ENCODE measurements at regions not wholly inside any gene's neighbourhood (a gene's known extent, or its start where the extent isn't known, plus 50 kb on each side); places are given as distances from the start of the nearest gene placed in this dataset.

DNA sequence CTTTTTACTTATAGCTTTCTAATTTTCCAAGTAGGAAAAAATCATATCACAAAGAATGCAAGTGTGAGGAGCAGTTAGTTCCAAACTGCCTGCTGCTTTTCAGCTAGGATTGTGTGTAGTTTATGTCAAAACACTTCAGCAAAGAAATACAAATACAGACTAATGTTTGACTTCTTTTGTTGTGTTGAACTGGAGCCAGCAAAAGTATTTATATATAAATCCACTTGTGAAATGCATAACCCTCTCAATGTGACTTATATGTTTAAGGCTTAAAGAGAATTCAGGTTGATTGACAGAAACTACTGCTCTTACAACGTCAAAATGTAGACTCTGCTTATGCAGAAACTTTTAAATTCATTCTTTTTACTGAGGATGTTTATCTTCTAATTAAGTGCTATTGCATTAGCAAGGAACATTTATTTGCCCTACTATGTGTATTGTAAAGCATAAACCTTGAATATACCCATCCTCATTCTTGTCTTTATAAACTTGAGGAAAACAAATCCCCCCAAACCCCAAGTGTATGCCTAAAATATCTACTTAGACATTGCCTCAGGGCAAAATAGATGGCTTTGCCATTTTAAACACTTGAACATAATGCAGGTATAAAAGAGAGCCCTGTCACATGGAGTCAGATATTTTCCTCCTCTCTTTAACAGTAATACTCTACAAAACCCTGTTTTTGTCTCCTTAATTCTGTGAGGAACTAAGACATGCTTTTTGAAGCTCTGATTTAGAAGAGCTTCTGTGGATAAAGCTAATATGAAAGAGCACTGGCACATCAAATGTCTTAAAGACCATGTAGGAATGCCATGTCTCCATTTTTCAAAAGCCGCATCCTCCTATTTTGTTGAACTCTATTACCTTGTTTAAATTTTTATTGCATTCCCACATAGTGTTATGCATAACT lies 302.8 kb upstream of the TBC1D5 start:
- no peaks in the 10 kb centered on the region for H3K27me3 ChIP-seq (ENCODE audit: insufficient read depth, low read length)
- no peak overlapping the region for H4K8ac ChIP-seq (ENCODE audit: low read depth, low read length)
- H3K4me2 ChIP-seq (ENCODE audit: low read length): no peak overlapping the region
- no peak overlapping the region for H3K4ac ChIP-seq (ENCODE audit: low read depth, low read length)
- H3K9ac ChIP-seq (ENCODE audit: low read length): no peak overlapping the region
- no peaks in the 10 kb centered on the region for H3K9me3 ChIP-seq (ENCODE audit: insufficient read depth, low read depth, low read length)
- H3K14ac ChIP-seq (ENCODE audit: low read length): no peak overlapping the region
- H4K91ac ChIP-seq (ENCODE audit: low read depth, low read length): no peak overlapping the region
- no peak overlapping the region for H3K27ac ChIP-seq (ENCODE audit: low read depth, low read length)
- no peak overlapping the region for H2BK5ac ChIP-seq (ENCODE audit: low read depth, low read length, poor library complexity)
- H2AK5ac ChIP-seq (ENCODE audit: low read length): no peak overlapping the region
- no peak overlapping the region for H2BK12ac ChIP-seq (ENCODE audit: low read length)
- no peak overlapping the region for H3K4me3 ChIP-seq (ENCODE audit: low read depth, low read length)
- no peaks in the 10 kb centered on the region for H3K79me2 ChIP-seq (ENCODE audit: control insufficient read depth, insufficient read depth, low read length, poor library complexity)
- H3K4me1 ChIP-seq (ENCODE audit: control insufficient read depth in 1 of 2, insufficient read depth in 2 of 2, low read length in 2 of 2): no peaks in the 10 kb centered on the region
- H3K36me3 ChIP-seq (ENCODE audit: control insufficient read depth in 1 of 2, insufficient read depth in 2 of 2, low read length in 2 of 2): no peaks in the 10 kb centered on the region
- WGBS (ENCODE audit: extremely low coverage, insufficient coverage, insufficient read length): no CpG with 5 or more reads among the region's 2 CpGs
- H2AFZ ChIP-seq (ENCODE audit: insufficient read depth, low read length, poor library complexity): no peak overlapping the region
- no peak for DNase-seq
- H2BK120ac ChIP-seq (ENCODE audit: insufficient read depth, low read length, poor library complexity): no peak overlapping the region
- no peaks in the 10 kb centered on the region for H3K79me1 ChIP-seq (ENCODE audit: low read length)
- no peak overlapping the region for H3K23ac ChIP-seq (ENCODE audit: low read length)
- no peak overlapping the region for H4K12ac ChIP-seq (ENCODE audit: low read depth, low read length)
- H3K18ac ChIP-seq (ENCODE audit: low read length): no peak overlapping the region

DNA sequence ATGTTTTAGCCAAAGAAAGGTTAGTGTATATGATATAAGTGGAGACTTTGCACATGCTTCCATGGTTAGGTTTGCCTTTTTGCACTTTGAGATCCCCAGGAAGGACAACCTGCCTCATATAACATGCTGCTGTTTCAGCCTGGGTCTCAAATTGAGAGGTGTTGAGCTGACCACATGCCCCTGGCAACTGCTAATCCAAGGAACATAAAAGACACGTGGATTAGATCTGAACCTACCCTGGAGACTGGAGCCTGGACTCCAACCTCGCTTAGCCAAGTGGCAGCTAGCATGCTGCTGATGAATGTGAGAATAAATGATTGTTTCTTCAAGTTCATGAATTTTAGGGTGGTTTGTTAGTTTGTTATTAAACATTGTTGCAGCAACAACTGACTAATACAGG lies 301.8 kb upstream of the TBC1D5 start:
- no peak overlapping the region for H2BK120ac ChIP-seq (ENCODE audit: insufficient read depth, low read length, poor library complexity)
- no peak overlapping the region for H3K4me2 ChIP-seq (ENCODE audit: low read length)
- no peak overlapping the region for H2BK5ac ChIP-seq (ENCODE audit: low read depth, low read length, poor library complexity)
- H3K14ac ChIP-seq (ENCODE audit: low read length): no peak overlapping the region
- H3K79me1 ChIP-seq (ENCODE audit: low read length): no peaks in the 10 kb centered on the region
- H2AK5ac ChIP-seq (ENCODE audit: low read length): no peak overlapping the region
- H2BK12ac ChIP-seq (ENCODE audit: low read length): no peak overlapping the region
- no peaks in the 10 kb centered on the region for H3K79me2 ChIP-seq (ENCODE audit: control insufficient read depth, insufficient read depth, low read length, poor library complexity)
- H4K91ac ChIP-seq (ENCODE audit: low read depth, low read length): no peak overlapping the region
- no peak overlapping the region for H3K4me3 ChIP-seq (ENCODE audit: low read depth, low read length)
- no peaks in the 10 kb centered on the region for H3K27me3 ChIP-seq (ENCODE audit: insufficient read depth, low read length)
- no peak overlapping the region for H3K9ac ChIP-seq (ENCODE audit: low read length)
- H3K36me3 ChIP-seq (ENCODE audit: control insufficient read depth in 1 of 2, insufficient read depth in 2 of 2, low read length in 2 of 2): no peaks in the 10 kb centered on the region
- H4K8ac ChIP-seq (ENCODE audit: low read depth, low read length): no peak overlapping the region
- H3K27ac ChIP-seq (ENCODE audit: low read depth, low read length): no peak overlapping the region
- no peaks in the 10 kb centered on the region for H3K4me1 ChIP-seq (ENCODE audit: control insufficient read depth in 1 of 2, insufficient read depth in 2 of 2, low read length in 2 of 2)
- WGBS (ENCODE audit: extremely low coverage, insufficient coverage, insufficient read length): no CpG with 5 or more reads among the region's 2 CpGs
- no peak for DNase-seq
- no peak overlapping the region for H3K4ac ChIP-seq (ENCODE audit: low read depth, low read length)
- H3K23ac ChIP-seq (ENCODE audit: low read length): no peak overlapping the region
- H3K9me3 ChIP-seq (ENCODE audit: insufficient read depth, low read depth, low read length): no peaks in the 10 kb centered on the region
- H3K18ac ChIP-seq (ENCODE audit: low read length): no peak overlapping the region
- no peak overlapping the region for H2AFZ ChIP-seq (ENCODE audit: insufficient read depth, low read length, poor library complexity)
- H4K12ac ChIP-seq (ENCODE audit: low read depth, low read length): no peak overlapping the region

DNA sequence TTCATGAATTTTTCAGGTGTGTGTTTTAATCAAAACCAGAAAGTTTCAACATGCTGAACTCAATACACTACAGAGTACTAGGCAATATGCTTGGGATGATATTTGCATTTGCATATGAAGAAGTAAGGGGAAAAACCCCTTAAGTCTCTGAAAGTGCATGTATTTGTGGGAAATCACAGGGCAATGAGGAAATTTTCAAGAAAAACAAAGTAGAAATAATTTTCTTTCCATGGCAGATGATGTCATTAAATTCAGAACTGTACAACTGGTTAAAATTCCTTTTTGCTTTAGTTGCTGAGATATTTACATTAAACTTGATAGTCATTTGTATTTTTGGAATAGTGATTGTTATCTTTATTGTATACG lies 294.0 kb upstream of the TBC1D5 start:
- H3K27me3 ChIP-seq (ENCODE audit: insufficient read depth, low read length): no peaks in the 10 kb centered on the region
- no peak overlapping the region for H2BK5ac ChIP-seq (ENCODE audit: low read depth, low read length, poor library complexity)
- no peaks in the 10 kb centered on the region for H3K4me1 ChIP-seq (ENCODE audit: control insufficient read depth in 1 of 2, insufficient read depth in 2 of 2, low read length in 2 of 2)
- DNase-seq: no peak
- no CpG with 5 or more reads among the region's 1 CpG for WGBS (ENCODE audit: extremely low coverage, insufficient coverage, insufficient read length)
- H2AK5ac ChIP-seq (ENCODE audit: low read length): no peak overlapping the region
- no peak overlapping the region for H3K4ac ChIP-seq (ENCODE audit: low read depth, low read length)
- H3K36me3 ChIP-seq (ENCODE audit: control insufficient read depth in 1 of 2, insufficient read depth in 2 of 2, low read length in 2 of 2): no peaks in the 10 kb centered on the region
- no peak overlapping the region for H3K9ac ChIP-seq (ENCODE audit: low read length)
- H3K27ac ChIP-seq (ENCODE audit: low read depth, low read length): no peak overlapping the region
- H3K4me2 ChIP-seq (ENCODE audit: low read length): no peak overlapping the region
- H2AFZ ChIP-seq (ENCODE audit: insufficient read depth, low read length, poor library complexity): no peak overlapping the region
- H2BK120ac ChIP-seq (ENCODE audit: insufficient read depth, low read length, poor library complexity): no peak overlapping the region
- H3K23ac ChIP-seq (ENCODE audit: low read length): no peak overlapping the region
- H4K91ac ChIP-seq (ENCODE audit: low read depth, low read length): no peak overlapping the region
- H2BK12ac ChIP-seq (ENCODE audit: low read length): no peak overlapping the region
- H4K8ac ChIP-seq (ENCODE audit: low read depth, low read length): no peak overlapping the region
- H3K4me3 ChIP-seq (ENCODE audit: low read depth, low read length): no peak overlapping the region
- no peak overlapping the region for H3K14ac ChIP-seq (ENCODE audit: low read length)
- no peaks in the 10 kb centered on the region for H3K79me1 ChIP-seq (ENCODE audit: low read length)
- no peaks in the 10 kb centered on the region for H3K9me3 ChIP-seq (ENCODE audit: insufficient read depth, low read depth, low read length)
- no peak overlapping the region for H4K12ac ChIP-seq (ENCODE audit: low read depth, low read length)
- H3K79me2 ChIP-seq (ENCODE audit: control insufficient read depth, insufficient read depth, low read length, poor library complexity): no peaks in the 10 kb centered on the region
- H3K18ac ChIP-seq (ENCODE audit: low read length): no peak overlapping the region

DNA sequence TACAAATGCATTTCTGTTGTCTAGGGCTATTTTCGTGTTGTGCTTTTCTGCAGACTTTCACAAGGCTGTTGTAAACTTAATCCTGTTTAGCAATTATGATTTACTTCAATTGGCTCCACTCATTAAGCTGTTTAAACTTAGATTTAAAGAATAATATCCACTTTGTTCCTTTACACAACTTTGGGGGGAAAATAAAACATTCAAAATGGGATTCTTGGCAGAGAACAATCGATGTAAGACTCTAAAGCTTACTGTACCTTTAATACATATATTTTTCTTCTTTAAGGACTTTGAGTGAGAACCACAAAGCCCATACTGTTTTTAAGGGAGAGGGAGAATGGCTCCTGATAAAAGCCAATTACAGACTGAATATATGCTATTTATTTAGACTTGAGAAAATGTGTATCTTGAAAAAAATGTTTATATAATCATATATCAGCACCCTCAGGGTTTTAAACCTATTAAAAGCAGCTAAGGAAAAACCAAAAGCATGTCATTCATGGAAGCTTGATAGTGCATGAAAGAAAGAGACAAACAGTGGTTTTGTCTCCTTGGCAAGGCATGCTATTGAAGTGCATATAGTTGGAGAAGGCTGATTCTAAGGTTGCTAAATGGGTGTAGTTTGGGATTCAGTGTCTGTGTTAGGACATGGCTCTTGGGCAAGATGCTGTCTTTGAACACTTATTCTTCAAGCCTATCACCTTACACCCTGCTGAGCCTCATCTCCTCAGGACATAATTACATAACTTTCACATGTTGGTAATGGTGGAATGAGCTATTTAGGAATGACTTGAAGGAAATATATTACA lies 293.4 kb upstream of the TBC1D5 start:
- H3K4me1 ChIP-seq (ENCODE audit: control insufficient read depth in 1 of 2, insufficient read depth in 2 of 2, low read length in 2 of 2): no peaks in the 10 kb centered on the region
- H2BK120ac ChIP-seq (ENCODE audit: insufficient read depth, low read length, poor library complexity): no peak overlapping the region
- no peak overlapping the region for H4K91ac ChIP-seq (ENCODE audit: low read depth, low read length)
- no peaks in the 10 kb centered on the region for H3K36me3 ChIP-seq (ENCODE audit: control insufficient read depth in 1 of 2, insufficient read depth in 2 of 2, low read length in 2 of 2)
- H3K23ac ChIP-seq (ENCODE audit: low read length): no peak overlapping the region
- H2BK12ac ChIP-seq (ENCODE audit: low read length): no peak overlapping the region
- no peak overlapping the region for H4K8ac ChIP-seq (ENCODE audit: low read depth, low read length)
- no peak overlapping the region for H2BK5ac ChIP-seq (ENCODE audit: low read depth, low read length, poor library complexity)
- H2AFZ ChIP-seq (ENCODE audit: insufficient read depth, low read length, poor library complexity): no peak overlapping the region
- H3K4me2 ChIP-seq (ENCODE audit: low read length): no peak overlapping the region
- no peak overlapping the region for H3K4ac ChIP-seq (ENCODE audit: low read depth, low read length)
- H3K27ac ChIP-seq (ENCODE audit: low read depth, low read length): no peak overlapping the region
- H3K4me3 ChIP-seq (ENCODE audit: low read depth, low read length): no peak overlapping the region
- H2AK5ac ChIP-seq (ENCODE audit: low read length): no peak overlapping the region
- no peak overlapping the region for H3K18ac ChIP-seq (ENCODE audit: low read length)
- H3K9ac ChIP-seq (ENCODE audit: low read length): no peak overlapping the region
- no peaks in the 10 kb centered on the region for H3K9me3 ChIP-seq (ENCODE audit: insufficient read depth, low read depth, low read length)
- H3K27me3 ChIP-seq (ENCODE audit: insufficient read depth, low read length): no peaks in the 10 kb centered on the region
- H3K79me2 ChIP-seq (ENCODE audit: control insufficient read depth, insufficient read depth, low read length, poor library complexity): no peaks in the 10 kb centered on the region
- no peak overlapping the region for H3K14ac ChIP-seq (ENCODE audit: low read length)
- WGBS (ENCODE audit: extremely low coverage, insufficient coverage, insufficient read length): no CpG with 5 or more reads among the region's 2 CpGs
- no peak overlapping the region for H4K12ac ChIP-seq (ENCODE audit: low read depth, low read length)
- H3K79me1 ChIP-seq (ENCODE audit: low read length): no peaks in the 10 kb centered on the region
- DNase-seq: no peak
